Smooth muscle cell (in vitro differentiated cells): ENCODE measurements at regions not wholly inside any gene's neighbourhood (a gene's known extent, or its start where the extent isn't known, plus 50 kb on each side); places are given as distances from the start of the nearest gene placed in this dataset. TPM values are rescaled to one million over a fixed set of nuclear protein-coding genes. Genes with fewer than 3 reads are reported as not detected.

Experiments used
- DNase-seq: peaks from one replicate; lab custom pipeline; 2025; ENCODE audit not compliant: unreplicated experiment; lab: John Stamatoyannopoulos, UW
- H2AFZ ChIP-seq: fragments of 200-600 bp; sonication (generic); 2 replicates; pipeline ENCODE4 v1.6.0; 2016; ENCODE audit warnings: antibody characterized with exemption, low read depth, mild to moderate bottlenecking
- H3F3A ChIP-seq: fragments of 200-600 bp; sonication (generic); 2 replicates; pipeline ENCODE4 v1.6.0; 2017; ENCODE audit warnings: antibody characterized with exemption, low read depth
- H3K27ac ChIP-seq: fragments of 200-600 bp; sonication (generic); 2 replicates; pipeline ENCODE4 v1.5.1; 2016; ENCODE audit warnings: low read depth, mild to moderate bottlenecking
- H3K27me3 ChIP-seq: fragments of 200-600 bp; sonication (generic); 2 replicates; pipeline ENCODE4 v1.6.1; 2016; ENCODE audit warnings: low read depth, mild to moderate bottlenecking
- H3K36me3 ChIP-seq: fragments of 200-600 bp; sonication (generic); 2 replicates; pipeline ENCODE4 v1.5.1; 2016; ENCODE audit warnings: low read depth
- H3K4me1 ChIP-seq: fragments of 200-600 bp; sonication (generic); 2 replicates; pipeline ENCODE4 v1.5.1; 2016; ENCODE audit warnings: low read depth
- H3K4me2 ChIP-seq: fragments of 200-600 bp; sonication (generic); 2 replicates; pipeline ENCODE4 v1.6.0; 2016; ENCODE audit warnings: mild to moderate bottlenecking
- H3K4me3 ChIP-seq: fragments of 200-600 bp; sonication (generic); 2 replicates; pipeline ENCODE4 v1.5.1; 2016; ENCODE audit warnings: mild to moderate bottlenecking
- H3K79me2 ChIP-seq: fragments of 200-600 bp; sonication (generic); 2 replicates; pipeline ENCODE4 v1.6.0; 2016; ENCODE audit warnings: low read depth, mild to moderate bottlenecking
- H3K9ac ChIP-seq: fragments of 200-600 bp; sonication (generic); 2 replicates; pipeline ENCODE4 v1.6.0; 2016; ENCODE audit warnings: low read depth
- H3K9me3 ChIP-seq: fragments of 200-600 bp; sonication (generic); replicated peaks from 2 replicates; pipeline ENCODE4 v1.5.1; 2016; ENCODE audit warnings: low read depth
- H4K20me1 ChIP-seq: fragments of 200-600 bp; sonication (generic); 2 replicates; pipeline ENCODE4 v1.6.0; 2016; ENCODE audit warnings: low read depth
- CTCF ChIP-seq: fragments of 200-600 bp; sonication (generic); IDR thresholded peaks from 2 replicates; pipeline ENCODE4 v1.5.1; 2017; ENCODE audit warnings: borderline replicate concordance, mild to moderate bottlenecking, antibody characterized with exemption; ENCODE audit not compliant: insufficient read depth, poor library complexity, severe bottlenecking
- WGBS: methylation state at CpG from one replicate; pipeline ENCODE4 v1.1.7; 2016; ENCODE audit warnings: low lambda C conversion rate; 5-methylcytosine and 5-hydroxymethylcytosine counted together
- microRNA counts: library from miRNA; unstranded; fragments of <30 nt; microRNA quantifications from one replicate; lab custom pipeline; 2016
- microRNA-seq: library from miRNA; unstranded; fragments of <30 nt; microRNA quantifications from one replicate; pipeline ENCODE4, GENCODE V29; 2016; ENCODE audit warnings: borderline number of aligned reads
- small RNA-seq: library from RNA; depleted of rRNA; stranded (forward); fragments of <200 nt; gene quantifications from one replicate; pipeline ENCODE3, GENCODE V24; 2014

GRCh38 chr1:94593611-94594010 is 52.1 kb upstream of the F3 start:
- no peaks in the 10 kb centered on the region for H3K27me3 ChIP-seq
- H3K79me2 ChIP-seq = no peaks in the 10 kb centered on the region
- H3K4me3 ChIP-seq = no peak overlapping the region
- no peak overlapping the region for H2AFZ ChIP-seq
- no peaks in the 10 kb centered on the region for H3K36me3 ChIP-seq
- no peak for TF ChIP-seq CTCF
- no peaks in the 10 kb centered on the region for H4K20me1 ChIP-seq
- 79% methylated on average over 8 of the region's 8 CpGs for WGBS
- peaks cover 18% of the 10 kb centered on the region for H3K4me1 ChIP-seq
- no peak overlapping the region for H3K4me2 ChIP-seq
- H3K27ac ChIP-seq = no peak overlapping the region
- H3K9me3 ChIP-seq = no peaks in the 10 kb centered on the region
- no peak for DNase-seq
- no peak overlapping the region for H3K9ac ChIP-seq
- H3F3A ChIP-seq = peaks cover 7% of the 10 kb centered on the region

GRCh38 chr1:94592571-94592920 is 51.0 kb upstream of the F3 start:
- no peak overlapping the region for H3K27ac ChIP-seq
- no peaks in the 10 kb centered on the region for H3K9me3 ChIP-seq
- H3K4me1 ChIP-seq = peaks cover 18% of the 10 kb centered on the region
- H3K36me3 ChIP-seq = no peaks in the 10 kb centered on the region
- H4K20me1 ChIP-seq = no peaks in the 10 kb centered on the region
- no peak overlapping the region for H3K4me3 ChIP-seq
- peaks cover 7% of the 10 kb centered on the region for H3F3A ChIP-seq
- H3K79me2 ChIP-seq = no peaks in the 10 kb centered on the region
- TF ChIP-seq CTCF = no peak
- no peak overlapping the region for H3K9ac ChIP-seq
- WGBS = 91% methylated on average over 2 of the region's 2 CpGs
- no peak overlapping the region for H2AFZ ChIP-seq
- no peak for DNase-seq
- H3K27me3 ChIP-seq = no peaks in the 10 kb centered on the region
- H3K4me2 ChIP-seq = no peak overlapping the region

GRCh38 chr1:94591823-94592570 is 50.4 kb upstream of the F3 start:
- Histone ChIP-seq H3K4me3 (no peak overlapping the region), H3K4me2 (no peak overlapping the region), H3K36me3 (no peaks in the 10 kb centered on the region), H3K79me2 (no peaks in the 10 kb centered on the region), H3K9ac (no peak overlapping the region), H4K20me1 (no peaks in the 10 kb centered on the region), H3K4me1 (peaks cover 18% of the 10 kb centered on the region), H3K27me3 (no peaks in the 10 kb centered on the region), H2AFZ (no peak overlapping the region), H3F3A (peaks cover 7% of the 10 kb centered on the region), H3K9me3 (no peaks in the 10 kb centered on the region), H3K27ac (no peak overlapping the region)
- 95% methylated on average over 7 of the region's 7 CpGs for WGBS
- DNase-seq = no peak
- TF ChIP-seq CTCF = no peak

MicroRNA genes in the stretch of these regions (microRNA counts, 767-probe panel; counts per million panel counts)
- microRNA hsa-miR-378g (lab: Ali Mortazavi, UCI) = 183 counts per million

Small RNA genes in the stretch of these regions (microRNA-seq; reads per million reads assigned to microRNA genes)
- not detected for gene MIR378G

Small RNA genes in the stretch of these regions (small RNA-seq; reads per million reads assigned to genes)
- gene MIR378G = not detected
